GM12864 (cell line): ENCODE measurements at regions not wholly inside any gene's neighbourhood (a gene's known extent, or its start where the extent isn't known, plus 50 kb on each side); places are given as distances from the start of the nearest gene placed in this dataset.
"Not testable (repeated sequence)": the region's sequence is repeated elsewhere in the genome, so short reads cannot be mapped to it uniquely, and the experiment has no call there.

Experiments used
- DNase-seq: peaks from one replicate; pipeline ENCODE4 v3.0.0-alpha.2; 2011; ENCODE audit warnings: low read depth
- H3K4me3 ChIP-seq: 2 replicates; pipeline ENCODE4 v1.5.1; 2011; ENCODE audit warnings: mild to moderate bottlenecking, low read depth, low read length, control low read depth
- CTCF ChIP-seq: IDR thresholded peaks from 2 replicates; pipeline ENCODE4 v1.5.1; 2011; ENCODE audit warnings: low read depth, mild to moderate bottlenecking, moderate library complexity, low read length, control low read depth, inconsistent platforms; ENCODE audit errors: missing control alignments

GRCh38 chr11:37896016-37896415 is 1298.0 kb upstream of the RAG2 start:
- no peak overlapping the region for H3K4me3 ChIP-seq
- no peak for DNase-seq
- no peak for TF ChIP-seq CTCF

- H3K4me3 ChIP-seq, result no peak overlapping the region
- TF ChIP-seq CTCF, result no peak
- no peak for DNase-seq
These were observed 1283.7 kb upstream of the RAG2 start for GRCh38 chr11:37881741-37882140.

- DNase-seq, result no peak
- no peak overlapping the region for H3K4me3 ChIP-seq
- no peak for TF ChIP-seq CTCF
These were observed 1263.6 kb upstream of the RAG2 start for GRCh38 chr11:37861671-37862070.

GRCh38 chr11:37858806-37859537 is 1260.9 kb upstream of the RAG2 start:
- H3K4me3 ChIP-seq, result not testable (repeated sequence)

GRCh38 chr11:37858398-37858797 is 1260.4 kb upstream of the RAG2 start:
- no peak for DNase-seq
- no peak overlapping the region for H3K4me3 ChIP-seq
- no peak for TF ChIP-seq CTCF

More at GRCh38 chr11:37858806-37859537, 1260.9 kb upstream of the RAG2 start:
- not testable (repeated sequence) for DNase-seq

- no peak for DNase-seq
- no peak overlapping the region for H3K4me3 ChIP-seq
- TF ChIP-seq CTCF, result no peak
These were observed 1259.7 kb upstream of the RAG2 start for GRCh38 chr11:37857726-37858125.

- no peak for DNase-seq
- H3K4me3 ChIP-seq, result no peak overlapping the region
- TF ChIP-seq CTCF, result no peak
These were observed 1251.7 kb upstream of the RAG2 start for GRCh38 chr11:37849706-37850105.

GRCh38 chr11:37843603-37844002 is 1245.6 kb upstream of the RAG2 start:
- no peak for DNase-seq
- no peak overlapping the region for H3K4me3 ChIP-seq
- TF ChIP-seq CTCF, result no peak
